ENCODE measurements at regions not wholly inside any gene's neighbourhood (a gene's known extent, or its start where the extent isn't known, plus 50 kb on each side); places are given as distances from the start of the nearest gene placed in this dataset.

GRCh38 chr3:64748244-64748904 lies 60.6 kb upstream of the ADAMTS9 start:
- intact Hi-C loops (cut with micrococcal nuclease), result no loop called here
- Mint-ChIP-seq H3K27me3 (no peaks in the 10 kb centered on the region), H3K27ac (no peak overlapping the region), H3K4me1 (no peaks in the 10 kb centered on the region), H3K36me3 (ENCODE audit: low read depth) (no peaks in the 10 kb centered on the region), H3K4me3 (no peak overlapping the region), H3K9me3 (peaks cover 4% of the 10 kb centered on the region)
- TF ChIP-seq, protein P1, sequence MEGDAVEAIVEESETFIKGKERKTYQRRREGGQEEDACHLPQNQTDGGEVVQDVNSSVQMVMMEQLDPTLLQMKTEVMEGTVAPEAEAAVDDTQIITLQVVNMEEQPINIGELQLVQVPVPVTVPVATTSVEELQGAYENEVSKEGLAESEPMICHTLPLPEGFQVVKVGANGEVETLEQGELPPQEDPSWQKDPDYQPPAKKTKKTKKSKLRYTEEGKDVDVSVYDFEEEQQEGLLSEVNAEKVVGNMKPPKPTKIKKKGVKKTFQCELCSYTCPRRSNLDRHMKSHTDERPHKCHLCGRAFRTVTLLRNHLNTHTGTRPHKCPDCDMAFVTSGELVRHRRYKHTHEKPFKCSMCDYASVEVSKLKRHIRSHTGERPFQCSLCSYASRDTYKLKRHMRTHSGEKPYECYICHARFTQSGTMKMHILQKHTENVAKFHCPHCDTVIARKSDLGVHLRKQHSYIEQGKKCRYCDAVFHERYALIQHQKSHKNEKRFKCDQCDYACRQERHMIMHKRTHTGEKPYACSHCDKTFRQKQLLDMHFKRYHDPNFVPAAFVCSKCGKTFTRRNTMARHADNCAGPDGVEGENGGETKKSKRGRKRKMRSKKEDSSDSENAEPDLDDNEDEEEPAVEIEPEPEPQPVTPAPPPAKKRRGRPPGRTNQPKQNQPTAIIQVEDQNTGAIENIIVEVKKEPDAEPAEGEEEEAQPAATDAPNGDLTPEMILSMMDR (IDR thresholded peaks at IDR 0.05), result no peak
- CTCF ChIA-PET, result no interaction called here
- DNase-seq (no peak), ATAC-seq (ENCODE audit: low read depth) (no peak)
- POLR2A ChIA-PET, result no interaction called here

GRCh38 chr3:64747679-64748078 lies 59.9 kb upstream of the ADAMTS9 start:
- H3K27me3 Mint-ChIP-seq, result no peaks in the 10 kb centered on the region
- H3K36me3 Mint-ChIP-seq (ENCODE audit: low read depth), result no peaks in the 10 kb centered on the region
- intact Hi-C loops (cut with micrococcal nuclease), result no loop called here
- POLR2A ChIA-PET, result no interaction called here
- no peak overlapping the region for H3K4me3 Mint-ChIP-seq
- TF ChIP-seq, protein P1 (IDR thresholded peaks at IDR 0.05), result no peak
- no peaks in the 10 kb centered on the region for H3K4me1 Mint-ChIP-seq
- H3K27ac Mint-ChIP-seq, result no peak overlapping the region
- ATAC-seq (ENCODE audit: low read depth), result no peak
- H3K9me3 Mint-ChIP-seq, result peaks cover 3% of the 10 kb centered on the region
- DNase-seq, result no peak
- CTCF ChIA-PET, result no interaction called here

DNA sequence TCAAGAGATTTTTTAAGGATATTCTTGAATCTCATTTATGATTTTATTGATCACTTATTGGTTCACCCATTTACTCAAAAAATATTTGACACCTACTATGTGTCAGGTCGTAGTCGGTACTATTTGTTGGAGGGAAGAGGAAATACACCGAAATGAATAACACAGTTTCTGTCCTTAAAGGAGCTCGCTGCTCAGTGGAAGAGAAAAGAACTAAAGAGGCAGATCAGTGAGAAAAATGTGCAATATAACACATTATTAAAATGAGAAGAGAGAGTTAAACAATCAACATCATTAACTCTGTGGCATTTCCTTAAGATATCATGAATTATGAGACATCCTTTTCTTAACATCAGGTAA lies 56.1 kb upstream of the ADAMTS9 start:
- DNase-seq (no peak), ATAC-seq (ENCODE audit: low read depth) (no peak)
- Mint-ChIP-seq H3K4me1 (no peaks in the 10 kb centered on the region), H3K27ac (no peak overlapping the region), H3K36me3 (ENCODE audit: low read depth) (no peaks in the 10 kb centered on the region), H3K4me3 (no peak overlapping the region), H3K27me3 (no peaks in the 10 kb centered on the region), H3K9me3 (peaks cover 3% of the 10 kb centered on the region)
- TF ChIP-seq, protein P1 (IDR thresholded peaks at IDR 0.05), result no peak
- CTCF ChIA-PET, result no interaction called here
- intact Hi-C loops (cut with micrococcal nuclease), result no loop called here
- POLR2A ChIA-PET, result no interaction called here

DNA sequence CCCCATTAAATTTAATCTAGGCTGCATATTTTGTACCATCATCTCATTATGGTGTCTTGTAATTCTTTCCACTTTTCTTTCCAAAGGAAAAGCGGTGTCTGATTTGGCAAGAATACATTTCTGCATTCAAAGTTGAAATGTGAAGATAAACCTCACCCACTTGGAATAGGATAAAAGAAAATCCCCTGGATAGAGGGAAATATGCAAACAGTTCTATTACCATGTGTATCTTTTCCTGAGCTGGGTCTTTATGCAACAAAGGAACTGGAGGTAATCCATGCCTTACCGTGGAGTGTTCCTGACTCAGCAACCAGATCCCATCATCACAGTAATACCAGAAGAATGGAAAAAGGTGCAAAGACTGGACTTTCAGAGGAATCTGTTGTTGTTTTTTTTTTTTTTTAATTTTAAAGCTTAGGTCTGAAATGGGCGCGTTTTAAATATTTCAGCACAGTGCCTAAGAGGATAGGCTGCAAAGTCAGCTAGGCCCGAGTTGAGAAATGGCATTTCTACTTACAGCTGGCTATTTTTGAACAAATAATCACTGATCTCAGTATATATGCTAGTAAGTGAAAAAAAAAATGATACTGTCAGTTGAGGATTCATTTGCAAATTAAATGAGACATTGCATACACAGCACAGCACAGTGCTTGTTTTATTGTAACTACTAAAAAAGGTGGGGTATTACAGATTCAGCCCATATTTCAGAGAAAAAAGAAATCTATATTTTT lies 55.5 kb upstream of the ADAMTS9 start:
- Mint-ChIP-seq H3K36me3 (ENCODE audit: low read depth) (no peaks in the 10 kb centered on the region), H3K27me3 (no peaks in the 10 kb centered on the region), H3K27ac (no peak overlapping the region), H3K9me3 (peaks cover 3% of the 10 kb centered on the region), H3K4me3 (no peak overlapping the region), H3K4me1 (no peaks in the 10 kb centered on the region)
- CTCF ChIA-PET, result no interaction called here
- TF ChIP-seq, protein P1 (IDR thresholded peaks at IDR 0.05), result no peak
- DNase-seq, result no peak
- ATAC-seq (ENCODE audit: low read depth), result no peak
- POLR2A ChIA-PET, result no interaction called here
- intact Hi-C loops (cut with micrococcal nuclease), result no loop called here

DNA sequence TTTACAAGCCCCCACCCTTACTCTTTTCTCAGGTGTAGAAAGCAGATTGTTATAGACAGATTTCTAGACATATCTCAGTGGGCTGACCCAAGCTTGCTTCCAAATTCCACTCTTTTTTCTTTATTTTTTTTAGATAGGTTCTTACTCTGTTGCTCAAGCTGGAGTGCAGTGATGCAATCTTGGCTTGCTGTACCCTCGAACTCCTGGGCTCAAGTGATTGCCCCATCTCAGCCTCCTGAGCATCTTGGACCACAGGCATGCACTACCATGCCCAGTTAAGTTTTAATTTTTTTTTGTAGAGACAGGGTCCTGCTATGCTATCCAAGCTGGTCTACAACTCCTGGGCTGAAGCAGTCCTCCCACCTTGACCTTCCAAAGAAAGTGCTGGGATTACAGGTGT lies 53.5 kb upstream of the ADAMTS9 start:
- no peak overlapping the region for H3K4me3 Mint-ChIP-seq
- POLR2A ChIA-PET, result no interaction called here
- DNase-seq (no peak), ATAC-seq (ENCODE audit: low read depth) (no peak)
- TF ChIP-seq, protein P1 (IDR thresholded peaks at IDR 0.05), result no peak
- H3K27ac Mint-ChIP-seq, result no peak overlapping the region
- intact Hi-C loops (cut with micrococcal nuclease), result no loop called here
- no peaks in the 10 kb centered on the region for H3K4me1 Mint-ChIP-seq
- no peaks in the 10 kb centered on the region for H3K36me3 Mint-ChIP-seq (ENCODE audit: low read depth)
- no peaks in the 10 kb centered on the region for H3K27me3 Mint-ChIP-seq
- CTCF ChIA-PET, result no interaction called here
- H3K9me3 Mint-ChIP-seq, result no peaks in the 10 kb centered on the region
